ENCODE measurements at regions not wholly inside any gene's neighbourhood (a gene's known extent, or its start where the extent isn't known, plus 50 kb on each side); places are given as distances from the start of the nearest gene placed in this dataset.

- Mint-ChIP-seq H3K27me3 (ENCODE audit: low read depth, poor library complexity) (no peaks in the 10 kb centered on the region), H3K36me3 (ENCODE audit: low read depth) (peaks cover 19% of the 10 kb centered on the region), H3K4me1 (peaks cover 9% of the 10 kb centered on the region), H3K4me3 (no peak overlapping the region), H3K9me3 (peaks cover 30% of the 10 kb centered on the region), H3K27ac (no peak overlapping the region)
- no peak for DNase-seq
- TF ChIP-seq, protein P1, sequence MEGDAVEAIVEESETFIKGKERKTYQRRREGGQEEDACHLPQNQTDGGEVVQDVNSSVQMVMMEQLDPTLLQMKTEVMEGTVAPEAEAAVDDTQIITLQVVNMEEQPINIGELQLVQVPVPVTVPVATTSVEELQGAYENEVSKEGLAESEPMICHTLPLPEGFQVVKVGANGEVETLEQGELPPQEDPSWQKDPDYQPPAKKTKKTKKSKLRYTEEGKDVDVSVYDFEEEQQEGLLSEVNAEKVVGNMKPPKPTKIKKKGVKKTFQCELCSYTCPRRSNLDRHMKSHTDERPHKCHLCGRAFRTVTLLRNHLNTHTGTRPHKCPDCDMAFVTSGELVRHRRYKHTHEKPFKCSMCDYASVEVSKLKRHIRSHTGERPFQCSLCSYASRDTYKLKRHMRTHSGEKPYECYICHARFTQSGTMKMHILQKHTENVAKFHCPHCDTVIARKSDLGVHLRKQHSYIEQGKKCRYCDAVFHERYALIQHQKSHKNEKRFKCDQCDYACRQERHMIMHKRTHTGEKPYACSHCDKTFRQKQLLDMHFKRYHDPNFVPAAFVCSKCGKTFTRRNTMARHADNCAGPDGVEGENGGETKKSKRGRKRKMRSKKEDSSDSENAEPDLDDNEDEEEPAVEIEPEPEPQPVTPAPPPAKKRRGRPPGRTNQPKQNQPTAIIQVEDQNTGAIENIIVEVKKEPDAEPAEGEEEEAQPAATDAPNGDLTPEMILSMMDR (IDR thresholded peaks at IDR 0.05) = no peak
Measured at GRCh38 chr21:15301014-15301413, 236.2 kb upstream of the NRIP1 start.

- Mint-ChIP-seq H3K9me3 (peaks cover 30% of the 10 kb centered on the region), H3K4me3 (no peak overlapping the region), H3K36me3 (ENCODE audit: low read depth) (peaks cover 19% of the 10 kb centered on the region), H3K4me1 (peaks cover 9% of the 10 kb centered on the region), H3K27ac (no peak overlapping the region), H3K27me3 (ENCODE audit: low read depth, poor library complexity) (no peaks in the 10 kb centered on the region)
- TF ChIP-seq, protein P1 (IDR thresholded peaks at IDR 0.05) = no peak
- no peak for DNase-seq
Measured at GRCh38 chr21:15301736-15302135, 236.9 kb upstream of the NRIP1 start.

- H3K27me3 Mint-ChIP-seq (ENCODE audit: low read depth, poor library complexity) = no peaks in the 10 kb centered on the region
- no peak overlapping the region for H3K4me3 Mint-ChIP-seq
- no peak overlapping the region for H3K27ac Mint-ChIP-seq
- H3K4me1 Mint-ChIP-seq = no peaks in the 10 kb centered on the region
- DNase-seq = no peak
- TF ChIP-seq, protein P1 (IDR thresholded peaks at IDR 0.05) = no peak
- peaks cover 18% of the 10 kb centered on the region for H3K36me3 Mint-ChIP-seq (ENCODE audit: low read depth)
- peaks cover 15% of the 10 kb centered on the region for H3K9me3 Mint-ChIP-seq
Measured at GRCh38 chr21:15306271-15306670, 241.5 kb upstream of the NRIP1 start.

- H3K4me3 Mint-ChIP-seq = no peak overlapping the region
- H3K36me3 Mint-ChIP-seq (ENCODE audit: low read depth) = peaks cover 5% of the 10 kb centered on the region
- TF ChIP-seq, protein P1 (IDR thresholded peaks at IDR 0.05) = no peak
- no peaks in the 10 kb centered on the region for H3K9me3 Mint-ChIP-seq
- no peaks in the 10 kb centered on the region for H3K4me1 Mint-ChIP-seq
- DNase-seq = no peak
- no peak overlapping the region for H3K27ac Mint-ChIP-seq
- no peaks in the 10 kb centered on the region for H3K27me3 Mint-ChIP-seq (ENCODE audit: low read depth, poor library complexity)
Measured at GRCh38 chr21:15308333-15308732, 243.5 kb upstream of the NRIP1 start.

GRCh38 chr21:15309022-15309590, 244.3 kb upstream of the NRIP1 start:
- TF ChIP-seq, protein P1 (IDR thresholded peaks at IDR 0.05) = no peak
- no peak overlapping the region for H3K4me3 Mint-ChIP-seq
- H3K27ac Mint-ChIP-seq = no peak overlapping the region
- peaks cover 4% of the 10 kb centered on the region for H3K9me3 Mint-ChIP-seq
- H3K4me1 Mint-ChIP-seq = no peaks in the 10 kb centered on the region
- no peak for DNase-seq
- H3K36me3 Mint-ChIP-seq (ENCODE audit: low read depth) = peaks cover 5% of the 10 kb centered on the region
- H3K27me3 Mint-ChIP-seq (ENCODE audit: low read depth, poor library complexity) = peaks cover 2% of the 10 kb centered on the region

DNA sequence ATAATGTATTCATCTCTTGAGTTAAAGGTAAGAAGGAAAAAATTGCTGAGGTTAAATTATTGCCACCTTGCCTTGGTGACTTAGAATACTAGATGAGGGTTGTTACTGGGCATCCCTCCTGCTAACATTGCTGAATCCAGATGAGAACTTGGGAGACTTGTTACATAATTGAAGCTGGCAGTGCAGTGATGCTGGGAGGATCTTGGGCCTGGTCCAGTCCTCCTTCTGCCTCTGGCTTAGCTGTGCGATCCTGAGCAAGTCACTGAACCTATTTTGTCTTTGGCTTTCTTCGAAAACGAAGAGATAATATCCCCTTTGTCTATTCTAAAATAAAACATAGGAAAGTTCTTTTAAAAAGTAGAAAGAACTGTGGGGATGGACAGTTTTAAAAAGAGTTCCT, 244.9 kb upstream of the NRIP1 start:
- H3K9me3 Mint-ChIP-seq = peaks cover 4% of the 10 kb centered on the region
- no peaks in the 10 kb centered on the region for H3K4me1 Mint-ChIP-seq
- H3K4me3 Mint-ChIP-seq = no peak overlapping the region
- peaks cover 5% of the 10 kb centered on the region for H3K36me3 Mint-ChIP-seq (ENCODE audit: low read depth)
- H3K27me3 Mint-ChIP-seq (ENCODE audit: low read depth, poor library complexity) = peaks cover 2% of the 10 kb centered on the region
- no peak overlapping the region for H3K27ac Mint-ChIP-seq
- TF ChIP-seq, protein P1 (IDR thresholded peaks at IDR 0.05) = no peak
- no peak for DNase-seq

All from nephron progenitor cell (in vitro differentiated cells).